ENCODE measurements at regions not wholly inside any gene's neighbourhood (a gene's known extent, or its start where the extent isn't known, plus 50 kb on each side); places are given as distances from the start of the nearest gene placed in this dataset.

DNA sequence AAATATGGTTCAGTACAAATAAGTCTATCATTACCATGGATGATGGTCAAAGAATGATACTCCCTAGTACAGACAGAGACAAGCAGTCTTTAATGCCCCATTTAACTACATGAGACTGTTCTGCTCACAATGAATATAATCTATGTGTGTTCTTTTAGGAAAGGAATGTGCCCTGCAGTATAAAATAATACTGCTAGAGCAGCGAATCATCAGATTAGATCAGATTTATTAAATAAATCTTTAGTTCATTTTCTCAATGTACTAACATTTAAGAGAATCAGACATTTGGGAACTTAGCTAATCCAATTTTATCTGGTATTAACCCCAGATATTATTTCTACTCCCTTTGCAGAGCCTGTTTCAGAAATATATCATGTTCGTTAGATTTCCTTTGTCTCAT is 272.0 kb upstream of the GCFC2 start:
- H3K27ac ChIP-seq (ENCODE audit: low read length): no peak overlapping the region
- in situ Hi-C loops (cut with HindIII; ENCODE audit: low pct_unique_long_range_greater_than_20kb, low sequenced_read_pairs): no loop called here
- ChIA-PET POLR2A (no interaction called here), CTCF (no interaction called here)
- TF ChIP-seq TCF7L2 (IDR thresholded peaks at IDR 0.05; ENCODE audit: low read depth, low read length): no peak
- TF ChIP-seq SIN3A (IDR thresholded peaks at IDR 0.05; ENCODE audit: borderline replicate concordance, insufficient read depth, low read depth, low read length): no peak
- no peak for TF ChIP-seq POLR2AphosphoS5 (IDR thresholded peaks at IDR 0.05; ENCODE audit: low read depth, low read length)
- TF ChIP-seq, protein P1, sequence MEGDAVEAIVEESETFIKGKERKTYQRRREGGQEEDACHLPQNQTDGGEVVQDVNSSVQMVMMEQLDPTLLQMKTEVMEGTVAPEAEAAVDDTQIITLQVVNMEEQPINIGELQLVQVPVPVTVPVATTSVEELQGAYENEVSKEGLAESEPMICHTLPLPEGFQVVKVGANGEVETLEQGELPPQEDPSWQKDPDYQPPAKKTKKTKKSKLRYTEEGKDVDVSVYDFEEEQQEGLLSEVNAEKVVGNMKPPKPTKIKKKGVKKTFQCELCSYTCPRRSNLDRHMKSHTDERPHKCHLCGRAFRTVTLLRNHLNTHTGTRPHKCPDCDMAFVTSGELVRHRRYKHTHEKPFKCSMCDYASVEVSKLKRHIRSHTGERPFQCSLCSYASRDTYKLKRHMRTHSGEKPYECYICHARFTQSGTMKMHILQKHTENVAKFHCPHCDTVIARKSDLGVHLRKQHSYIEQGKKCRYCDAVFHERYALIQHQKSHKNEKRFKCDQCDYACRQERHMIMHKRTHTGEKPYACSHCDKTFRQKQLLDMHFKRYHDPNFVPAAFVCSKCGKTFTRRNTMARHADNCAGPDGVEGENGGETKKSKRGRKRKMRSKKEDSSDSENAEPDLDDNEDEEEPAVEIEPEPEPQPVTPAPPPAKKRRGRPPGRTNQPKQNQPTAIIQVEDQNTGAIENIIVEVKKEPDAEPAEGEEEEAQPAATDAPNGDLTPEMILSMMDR (IDR thresholded peaks at IDR 0.05): no peak
- TF ChIP-seq, protein P2, sequence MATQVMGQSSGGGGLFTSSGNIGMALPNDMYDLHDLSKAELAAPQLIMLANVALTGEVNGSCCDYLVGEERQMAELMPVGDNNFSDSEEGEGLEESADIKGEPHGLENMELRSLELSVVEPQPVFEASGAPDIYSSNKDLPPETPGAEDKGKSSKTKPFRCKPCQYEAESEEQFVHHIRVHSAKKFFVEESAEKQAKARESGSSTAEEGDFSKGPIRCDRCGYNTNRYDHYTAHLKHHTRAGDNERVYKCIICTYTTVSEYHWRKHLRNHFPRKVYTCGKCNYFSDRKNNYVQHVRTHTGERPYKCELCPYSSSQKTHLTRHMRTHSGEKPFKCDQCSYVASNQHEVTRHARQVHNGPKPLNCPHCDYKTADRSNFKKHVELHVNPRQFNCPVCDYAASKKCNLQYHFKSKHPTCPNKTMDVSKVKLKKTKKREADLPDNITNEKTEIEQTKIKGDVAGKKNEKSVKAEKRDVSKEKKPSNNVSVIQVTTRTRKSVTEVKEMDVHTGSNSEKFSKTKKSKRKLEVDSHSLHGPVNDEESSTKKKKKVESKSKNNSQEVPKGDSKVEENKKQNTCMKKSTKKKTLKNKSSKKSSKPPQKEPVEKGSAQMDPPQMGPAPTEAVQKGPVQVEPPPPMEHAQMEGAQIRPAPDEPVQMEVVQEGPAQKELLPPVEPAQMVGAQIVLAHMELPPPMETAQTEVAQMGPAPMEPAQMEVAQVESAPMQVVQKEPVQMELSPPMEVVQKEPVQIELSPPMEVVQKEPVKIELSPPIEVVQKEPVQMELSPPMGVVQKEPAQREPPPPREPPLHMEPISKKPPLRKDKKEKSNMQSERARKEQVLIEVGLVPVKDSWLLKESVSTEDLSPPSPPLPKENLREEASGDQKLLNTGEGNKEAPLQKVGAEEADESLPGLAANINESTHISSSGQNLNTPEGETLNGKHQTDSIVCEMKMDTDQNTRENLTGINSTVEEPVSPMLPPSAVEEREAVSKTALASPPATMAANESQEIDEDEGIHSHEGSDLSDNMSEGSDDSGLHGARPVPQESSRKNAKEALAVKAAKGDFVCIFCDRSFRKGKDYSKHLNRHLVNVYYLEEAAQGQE (IDR thresholded peaks at IDR 0.05; ENCODE audit: insufficient read depth in 1 of 2, low read depth in 2 of 2, low read length in 1 of 2): no peak
- no peak overlapping the region for H3K4me3 ChIP-seq (ENCODE audit: low read depth in 2 of 2, low read length in 2 of 2)
- DNase-seq (ENCODE audit: low read depth, low spot score) (no peak), ATAC-seq (no peak)
- no peaks in the 10 kb centered on the region for H3K4me1 ChIP-seq (ENCODE audit: control insufficient read depth, insufficient read depth, low read length)
- BruUV-seq (replicated peaks): no TSS peak
- no peaks in the 10 kb centered on the region for H3K36me3 ChIP-seq (ENCODE audit: control insufficient read depth, insufficient read depth, low read length)
- no peaks in the 10 kb centered on the region for H3K9me3 ChIP-seq (ENCODE audit: control insufficient read depth, insufficient read depth, low read depth, low read length)
- H3K27me3 ChIP-seq (ENCODE audit: control insufficient read depth, insufficient read depth, low read length): no peaks in the 10 kb centered on the region
- intact Hi-C loops (cut with micrococcal nuclease; ENCODE audit: unreplicated experiment): no loop called here

DNA sequence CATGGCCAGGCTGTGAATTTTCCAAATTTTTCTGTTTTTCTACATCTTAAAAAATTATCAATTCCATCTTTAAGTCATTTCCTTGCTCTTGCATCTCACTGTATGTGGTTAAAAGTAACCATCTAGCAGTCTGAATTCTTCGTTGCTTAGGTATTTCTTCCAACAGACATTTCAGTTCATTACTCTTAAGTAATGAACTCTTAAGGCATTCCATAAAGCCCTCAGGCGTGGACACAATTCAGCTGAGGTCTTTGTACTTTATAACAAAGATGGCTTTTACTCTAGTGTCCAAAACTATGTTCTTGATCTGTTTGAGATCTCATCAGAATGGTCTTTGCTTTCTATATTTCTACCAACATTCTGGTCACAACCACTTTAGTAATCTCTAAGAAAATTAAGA is 253.9 kb upstream of the GCFC2 start:
- H3K9me3 ChIP-seq (ENCODE audit: control insufficient read depth, insufficient read depth, low read depth, low read length): no peaks in the 10 kb centered on the region
- no peaks in the 10 kb centered on the region for H3K36me3 ChIP-seq (ENCODE audit: control insufficient read depth, insufficient read depth, low read length)
- ATAC-seq (no peak), DNase-seq (ENCODE audit: low read depth, low spot score) (no peak)
- POLR2A ChIA-PET: no interaction called here
- intact Hi-C loops (cut with micrococcal nuclease; ENCODE audit: unreplicated experiment): no loop called here
- TF ChIP-seq, protein P1 (IDR thresholded peaks at IDR 0.05): no peak
- TF ChIP-seq POLR2AphosphoS5 (IDR thresholded peaks at IDR 0.05; ENCODE audit: low read depth, low read length) (no peak), TCF7L2 (IDR thresholded peaks at IDR 0.05; ENCODE audit: low read depth, low read length) (no peak), SIN3A (IDR thresholded peaks at IDR 0.05; ENCODE audit: borderline replicate concordance, insufficient read depth, low read depth, low read length) (no peak)
- TF ChIP-seq, protein P2 (IDR thresholded peaks at IDR 0.05; ENCODE audit: insufficient read depth in 1 of 2, low read depth in 2 of 2, low read length in 1 of 2): no peak
- no peaks in the 10 kb centered on the region for H3K4me1 ChIP-seq (ENCODE audit: control insufficient read depth, insufficient read depth, low read length)
- no peaks in the 10 kb centered on the region for H3K27me3 ChIP-seq (ENCODE audit: control insufficient read depth, insufficient read depth, low read length)
- H3K4me3 ChIP-seq (ENCODE audit: low read depth in 2 of 2, low read length in 2 of 2): no peak overlapping the region
- no TSS peak for BruUV-seq (replicated peaks)
- H3K27ac ChIP-seq (ENCODE audit: low read length): no peak overlapping the region
- CTCF ChIA-PET: no interaction called here
- in situ Hi-C loops (cut with HindIII; ENCODE audit: low pct_unique_long_range_greater_than_20kb, low sequenced_read_pairs): no loop called here

Measured in Panc1 (cell line).